ENCODE measurements at regions not wholly inside any gene's neighbourhood (a gene's known extent, or its start where the extent isn't known, plus 50 kb on each side); places are given as distances from the start of the nearest gene placed in this dataset.
"Not testable (repeated sequence)": the region's sequence is repeated elsewhere in the genome, so short reads cannot be mapped to it uniquely, and the experiment has no call there.

DNA sequence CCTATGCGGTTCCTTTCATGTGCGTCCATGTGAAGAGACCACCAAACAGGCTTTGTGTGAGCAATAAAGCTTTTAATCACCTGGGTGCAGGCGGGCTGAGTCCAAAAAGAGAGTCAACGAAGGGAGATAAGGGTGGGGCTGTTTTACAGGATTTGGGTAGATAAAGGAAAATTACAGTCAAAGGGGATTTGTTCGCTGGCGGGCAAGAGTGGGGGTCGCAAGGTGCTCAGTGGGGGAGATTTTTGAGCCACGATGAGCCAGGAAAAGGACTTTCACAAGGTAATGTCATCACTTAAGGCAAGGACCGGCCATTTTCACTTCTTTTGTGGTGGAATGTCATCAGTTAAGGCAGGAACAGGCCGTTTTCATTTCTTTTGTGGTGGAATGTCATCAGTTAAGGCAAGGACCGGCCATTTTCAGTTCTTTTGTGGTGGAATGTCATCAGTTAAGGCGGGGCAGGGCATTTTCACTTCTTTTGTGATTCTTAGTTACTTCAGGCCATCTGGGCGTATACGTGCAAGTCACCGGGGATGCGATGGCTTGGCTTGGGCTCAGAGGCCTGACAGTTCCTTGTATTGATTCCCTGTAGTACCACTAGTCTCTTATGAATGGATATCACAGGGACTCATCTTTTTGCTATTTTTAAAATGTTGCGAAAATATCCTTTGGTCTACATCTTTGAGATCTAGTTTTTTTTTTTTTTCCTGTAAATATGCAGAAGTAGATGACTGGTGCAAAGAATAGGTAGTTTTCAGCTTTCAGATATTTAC lies 371.2 kb upstream of the SEMA6A start:
- not testable (repeated sequence) for TF ChIP-seq YY1 (IDR thresholded peaks at IDR 0.05; ENCODE audit: insufficient read depth, insufficient read length); ZNF274 (IDR thresholded peaks at IDR 0.05; ENCODE audit: low read depth, low read length); SUZ12 (IDR thresholded peaks at IDR 0.05; ENCODE audit: extremely low read depth, insufficient read depth, insufficient read length)

All from NT2/D1 (cell line).